IPS-NIHi7 (cell line): ENCODE measurements at regions not wholly inside any gene's neighbourhood (a gene's known extent, or its start where the extent isn't known, plus 50 kb on each side); places are given as distances from the start of the nearest gene placed in this dataset.

ENCODE experiments used
- DNase-seq: peaks from one replicate; pipeline ENCODE4 v3.0.0; 2012; ENCODE audit warnings: mixed read lengths; ENCODE audit errors: extremely low spot score

DNA sequence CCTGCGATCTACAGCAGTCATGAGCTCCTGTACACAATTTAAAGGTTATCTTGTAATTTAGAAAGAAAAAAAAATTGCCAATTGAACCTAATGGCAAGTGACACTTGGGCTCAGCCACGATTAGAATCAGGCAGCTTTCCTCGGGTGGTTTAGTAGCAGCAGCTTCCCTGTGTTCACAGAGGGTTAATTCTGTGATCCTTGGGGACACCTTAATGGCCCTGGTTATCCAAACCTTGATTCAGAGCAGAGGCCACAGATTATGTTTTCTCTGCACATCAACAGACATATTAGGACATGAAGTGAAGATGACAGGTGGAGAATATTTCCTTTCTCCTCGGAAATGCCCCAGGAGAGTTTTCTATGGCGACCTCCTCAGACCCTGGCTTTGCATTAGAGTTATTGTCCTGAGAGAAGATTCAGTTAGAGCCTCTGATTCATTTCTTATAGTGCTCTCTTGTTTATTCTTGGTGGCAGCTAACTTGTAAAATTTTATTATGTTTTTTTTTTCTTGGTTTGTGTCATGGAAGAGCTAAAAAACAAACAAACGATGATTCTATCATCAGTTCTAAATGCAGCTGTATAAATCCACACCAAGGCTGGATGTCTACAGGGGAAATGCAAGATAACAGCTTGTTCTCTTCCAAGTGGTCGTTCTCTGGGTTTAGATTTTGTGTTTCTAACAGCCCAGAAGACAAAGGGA lies 351.2 kb upstream of the DYNLRB2 start:
- DNase-seq, result no peak

DNA sequence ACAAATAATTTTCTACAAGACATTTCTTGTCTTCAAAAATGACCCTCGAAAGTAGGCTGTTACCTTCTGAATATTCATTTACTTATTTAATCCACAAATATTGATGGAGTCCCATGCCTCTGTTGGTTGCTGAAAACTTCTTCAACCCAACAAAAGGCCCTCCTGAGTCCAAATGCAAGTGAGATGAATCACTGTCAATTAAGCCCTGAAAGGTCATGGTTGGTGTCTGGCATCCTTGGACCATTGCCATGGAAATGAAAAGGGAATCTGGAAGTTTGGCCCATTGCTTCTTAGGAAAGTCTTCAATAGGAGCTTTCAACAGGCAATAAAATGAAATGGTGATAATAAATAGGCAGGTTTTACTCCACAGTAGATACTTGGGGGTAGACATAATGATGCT lies 364.7 kb upstream of the DYNLRB2 start:
- DNase-seq, result no peak

DNA sequence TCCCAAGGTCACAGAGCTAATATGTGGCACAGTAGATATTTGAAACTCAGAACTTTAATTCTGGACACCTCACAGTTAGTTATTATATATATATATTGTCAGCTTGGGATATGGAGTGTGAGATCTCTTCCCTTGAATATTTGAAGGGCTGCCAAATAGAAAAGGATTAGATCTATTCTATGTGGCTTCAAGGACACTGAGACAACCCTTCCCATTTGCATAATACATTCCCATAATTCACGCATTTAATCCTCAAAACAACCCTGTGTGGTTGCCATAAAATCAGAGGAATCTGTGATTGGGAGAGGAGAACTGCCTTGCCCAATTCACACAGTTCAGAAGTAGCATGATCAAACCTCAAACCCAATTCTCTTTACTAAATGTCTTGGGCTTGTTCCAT lies 365.8 kb upstream of the DYNLRB2 start:
- DNase-seq, result no peak

DNA sequence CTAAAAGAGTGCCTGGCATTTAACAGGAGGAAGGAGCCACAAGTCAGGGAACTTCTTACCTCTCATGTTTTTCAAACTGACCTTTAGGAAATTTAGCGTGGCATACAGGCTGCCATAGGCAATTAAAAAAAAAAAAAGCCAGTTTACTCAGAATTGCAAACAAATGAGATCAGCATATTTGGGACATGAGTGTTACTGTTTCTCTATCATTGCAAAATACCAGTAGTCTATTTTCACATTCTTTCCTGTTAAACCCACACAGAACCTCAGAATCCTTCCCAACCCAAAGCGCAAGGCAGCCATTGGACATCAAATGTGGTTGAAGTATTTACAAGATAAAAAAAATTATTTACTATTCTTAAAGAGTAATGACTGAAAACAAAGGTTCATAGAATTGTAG lies 366.4 kb upstream of the DYNLRB2 start:
- no peak for DNase-seq

DNA sequence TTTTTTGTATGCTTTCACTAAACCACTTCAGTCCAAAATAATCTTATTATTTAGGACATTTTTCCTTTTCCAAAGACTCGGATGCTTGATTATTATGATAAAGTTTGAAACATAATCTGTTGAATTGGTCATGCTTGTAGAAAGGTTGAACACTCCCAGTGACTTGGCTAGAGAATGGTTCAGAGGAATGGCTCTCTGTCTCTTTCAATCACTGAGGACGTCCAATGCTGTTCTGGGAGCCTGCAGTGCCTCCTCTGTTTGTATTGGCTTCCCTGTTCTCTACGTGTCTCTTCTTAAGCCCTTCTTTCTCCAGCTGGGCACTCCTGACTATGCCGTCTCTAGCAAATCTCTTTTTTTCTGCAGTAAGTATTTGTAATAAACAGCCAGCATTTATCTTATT lies 369.0 kb upstream of the DYNLRB2 start:
- no peak for DNase-seq

DNA sequence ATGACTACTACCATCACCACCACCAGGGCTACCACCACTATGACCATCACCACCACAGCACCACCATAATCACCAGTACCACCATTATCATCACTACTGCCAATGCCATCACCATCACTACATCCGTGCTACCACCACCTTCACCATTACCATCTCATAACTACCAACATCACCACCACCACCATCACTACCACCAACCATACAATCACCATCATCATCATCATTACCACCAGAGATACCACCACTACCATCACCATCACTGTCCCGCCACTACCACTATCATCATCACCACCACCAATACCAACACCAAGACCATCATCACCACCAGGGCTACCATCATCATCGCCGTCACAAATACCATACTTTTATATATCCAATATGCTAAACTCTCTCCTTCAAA lies 369.6 kb upstream of the DYNLRB2 start:
- no peak for DNase-seq

DNA sequence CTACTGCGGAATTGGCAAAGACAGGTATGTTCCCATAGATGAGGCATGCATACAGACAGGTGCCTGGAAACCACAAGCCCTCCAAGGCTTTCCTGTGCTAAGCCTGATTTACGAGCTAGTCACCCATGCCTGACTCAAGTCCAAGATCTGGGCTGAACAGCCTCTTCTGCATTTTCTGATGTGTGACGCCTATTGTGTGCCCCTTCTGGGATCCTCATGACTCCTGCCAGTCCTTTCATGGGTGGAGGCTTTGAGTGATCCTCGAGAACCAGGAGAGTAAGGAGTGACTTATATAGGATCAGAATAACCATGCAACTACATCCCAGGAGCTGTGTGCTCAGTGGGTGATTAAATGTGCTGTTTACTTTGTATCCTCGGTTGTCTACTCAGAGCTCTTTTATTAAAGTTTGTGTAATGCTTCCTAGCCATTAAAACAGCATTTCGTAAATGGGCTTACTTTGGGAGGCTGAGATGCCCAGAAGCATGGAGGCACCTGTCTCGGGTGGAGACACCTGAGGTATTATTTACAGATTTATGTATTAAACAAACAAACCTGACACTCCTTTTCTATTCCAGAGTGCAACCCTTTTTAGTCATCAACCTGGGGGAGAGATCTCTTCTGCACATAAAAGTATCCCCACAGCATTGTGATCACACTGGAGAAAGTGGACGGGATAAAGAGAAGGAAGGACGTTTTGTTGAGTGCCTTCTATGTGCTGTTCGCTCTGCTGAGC lies 373.0 kb upstream of the DYNLRB2 start:
- DNase-seq, result no peak

DNA sequence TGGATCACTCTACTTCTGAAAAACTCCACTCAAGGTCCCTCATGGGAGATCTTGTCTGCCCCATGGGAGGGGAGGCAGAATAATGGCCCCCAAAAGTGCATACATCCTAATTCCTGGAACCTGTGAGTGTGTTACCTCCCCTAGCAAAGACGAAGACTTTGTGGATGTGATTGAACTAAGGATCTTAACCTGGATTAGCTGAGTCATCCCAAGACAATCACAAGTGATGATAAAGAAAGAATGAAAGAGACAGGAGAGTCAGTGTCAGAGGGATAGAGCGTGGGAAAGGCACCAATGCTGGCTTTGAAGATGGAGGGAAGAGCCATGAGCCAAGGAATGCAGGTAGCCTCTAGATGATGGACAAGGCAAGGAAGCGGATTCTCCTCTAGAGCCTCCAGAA lies 374.7 kb upstream of the DYNLRB2 start:
- no peak for DNase-seq

DNA sequence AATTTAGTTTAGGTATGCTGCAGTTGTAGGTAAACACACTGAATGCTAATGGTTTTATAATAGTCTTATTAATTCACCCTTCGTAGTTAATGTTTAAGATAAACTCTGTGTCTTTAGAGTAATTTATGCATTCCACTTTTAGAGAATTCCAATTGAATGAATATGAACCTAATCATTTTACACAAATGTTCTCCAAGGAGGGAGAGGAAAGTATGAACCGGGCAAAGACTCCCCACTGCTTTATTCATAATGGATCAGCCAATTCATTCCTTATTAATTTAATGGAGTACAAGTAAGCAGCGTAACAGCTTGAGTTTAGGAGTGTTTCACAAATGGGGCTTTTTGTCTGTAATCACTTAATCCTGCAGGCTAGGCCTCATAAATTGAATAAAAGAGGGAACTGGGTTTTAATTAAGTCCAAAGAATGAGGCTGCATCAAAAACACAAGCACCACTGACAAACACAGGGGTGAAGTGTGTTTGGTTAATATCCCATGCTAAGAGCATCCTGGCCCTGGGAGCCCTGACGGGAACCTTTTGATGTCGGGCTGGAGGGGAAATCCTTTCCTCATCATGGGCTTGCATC lies 375.7 kb upstream of the DYNLRB2 start:
- DNase-seq, result no peak

DNA sequence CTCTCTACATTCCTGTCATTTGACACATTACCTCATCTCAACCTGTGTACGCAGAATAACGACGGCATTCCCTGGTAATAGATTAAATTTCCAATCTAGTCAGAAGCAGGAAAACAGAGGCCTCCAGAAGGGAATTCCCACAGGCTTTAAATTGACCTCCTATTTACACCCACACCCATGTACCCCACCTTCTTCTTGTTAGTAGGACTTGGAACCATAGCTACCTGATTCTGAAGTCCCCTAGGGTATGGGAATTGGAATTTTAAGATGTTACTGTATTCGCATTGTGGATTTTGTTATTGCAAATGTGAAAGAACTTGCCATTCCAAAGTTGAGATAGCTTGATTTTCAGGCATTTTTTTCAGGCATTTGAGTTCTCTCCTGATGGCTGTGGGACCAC lies 377.5 kb upstream of the DYNLRB2 start:
- DNase-seq, result no peak

DNA sequence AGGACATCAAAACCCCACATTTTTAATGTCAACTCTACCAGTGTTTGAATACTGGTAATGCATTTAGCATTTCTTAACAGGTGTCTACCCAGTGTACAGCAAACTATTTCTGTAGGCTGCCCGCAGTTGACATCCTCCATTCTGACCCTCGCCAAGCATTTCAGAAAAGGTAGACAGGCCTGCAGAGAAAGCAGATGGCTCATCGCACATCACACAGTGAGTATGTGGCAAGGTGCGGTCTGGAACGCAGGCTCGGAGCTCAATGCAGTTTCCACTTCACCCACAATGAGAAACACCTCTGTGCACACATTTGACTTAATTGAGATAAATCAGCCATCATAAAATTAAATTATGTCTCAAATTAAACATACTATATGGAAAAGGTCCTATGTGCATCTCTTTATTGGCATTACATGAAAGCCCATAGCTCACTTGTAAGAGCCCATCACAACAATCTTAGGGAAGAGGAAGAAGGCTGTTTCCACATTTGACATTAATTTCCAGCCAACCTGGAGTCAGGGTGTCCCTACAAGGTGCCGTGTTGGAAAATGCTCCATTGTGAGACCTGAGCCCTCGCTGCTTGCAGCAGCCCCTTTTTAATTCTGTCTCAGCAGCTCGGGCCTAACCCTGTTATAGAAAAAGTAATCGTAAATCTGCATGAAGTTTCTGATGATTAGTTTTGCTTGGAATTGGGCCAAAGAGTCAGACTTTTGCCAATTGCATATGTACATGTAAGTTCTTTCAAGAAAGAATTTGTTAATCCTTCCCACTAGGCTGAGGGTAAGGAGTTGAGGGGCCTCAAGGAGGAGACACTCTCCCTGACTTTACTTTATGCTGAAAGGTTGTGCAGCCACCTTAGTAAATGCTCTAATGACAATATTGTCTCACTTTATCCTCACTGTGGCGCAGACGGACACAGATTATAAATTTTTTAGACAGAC lies 378.7 kb upstream of the DYNLRB2 start:
- DNase-seq, result no peak

DNA sequence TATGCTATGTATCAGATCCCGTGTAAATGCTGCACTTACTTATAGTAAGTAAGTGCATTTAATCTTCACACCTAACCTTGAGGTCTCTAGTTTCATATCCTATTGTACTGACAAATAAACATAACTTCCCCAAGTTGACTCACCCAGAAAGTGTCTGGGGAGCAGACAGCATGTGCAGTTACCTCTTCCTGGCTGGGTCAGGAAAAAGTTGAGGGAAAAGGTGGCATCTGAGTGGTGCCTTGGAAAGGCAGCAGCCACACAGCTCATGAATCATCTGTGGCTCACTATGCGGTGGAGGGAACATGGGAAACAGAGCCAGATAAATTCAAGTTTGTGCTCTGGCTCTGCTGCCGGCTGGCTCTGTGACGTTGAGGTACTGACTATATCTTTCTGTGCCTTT lies 382.0 kb upstream of the DYNLRB2 start:
- no peak for DNase-seq

DNA sequence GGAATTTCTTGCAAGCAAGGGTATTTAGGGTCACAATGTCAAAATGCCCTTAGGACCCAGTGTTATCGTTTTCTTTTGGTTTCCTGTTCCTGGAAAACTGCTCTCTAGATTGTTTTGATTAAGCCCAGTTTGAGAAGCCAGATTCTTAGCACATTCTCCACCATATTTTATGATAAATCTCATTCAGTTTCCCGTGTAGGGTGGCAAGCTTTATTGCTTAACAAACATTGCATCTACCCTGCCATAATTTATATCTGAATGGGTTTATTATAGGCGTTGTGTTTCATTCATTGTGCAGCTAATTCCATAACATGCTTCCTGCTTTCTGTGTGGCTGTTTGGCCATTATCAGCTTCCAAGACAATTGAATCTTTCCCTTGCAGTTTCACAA lies 389.1 kb upstream of the DYNLRB2 start:
- DNase-seq, result no peak

DNA sequence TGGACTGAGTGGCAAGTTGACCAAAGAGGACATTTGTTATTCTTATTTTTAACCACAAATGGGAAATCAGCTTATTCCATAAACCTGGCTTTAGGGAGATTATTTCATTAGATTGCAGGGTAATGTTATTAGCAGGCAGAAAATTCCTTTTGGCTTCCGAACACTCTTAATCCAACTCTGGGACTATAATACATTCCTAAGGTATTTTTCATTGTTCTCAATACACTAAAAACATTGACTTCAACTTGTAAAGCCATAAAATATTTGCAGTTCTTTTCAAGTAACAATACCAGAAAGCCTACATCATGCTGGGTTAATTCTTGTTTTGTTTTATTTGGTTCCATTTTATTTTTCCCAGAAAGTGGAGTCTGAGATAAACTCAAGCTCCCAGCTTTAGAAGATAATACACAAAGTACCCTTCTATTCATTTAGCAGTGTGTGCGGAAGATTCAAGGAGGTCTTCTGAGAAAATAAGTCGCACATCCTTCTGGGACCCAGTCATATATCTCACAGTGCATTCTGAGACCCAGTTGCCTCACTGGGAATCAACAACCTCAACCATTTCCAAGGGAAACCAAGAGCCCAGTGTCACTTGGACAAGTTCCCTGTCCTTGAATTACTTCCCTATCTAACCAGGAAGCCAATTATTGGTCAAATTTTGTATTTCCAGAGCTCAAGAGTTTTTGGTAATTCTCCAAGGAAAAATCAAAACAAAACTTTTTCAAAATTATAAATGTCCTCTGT lies 389.6 kb upstream of the DYNLRB2 start:
- no peak for DNase-seq

DNA sequence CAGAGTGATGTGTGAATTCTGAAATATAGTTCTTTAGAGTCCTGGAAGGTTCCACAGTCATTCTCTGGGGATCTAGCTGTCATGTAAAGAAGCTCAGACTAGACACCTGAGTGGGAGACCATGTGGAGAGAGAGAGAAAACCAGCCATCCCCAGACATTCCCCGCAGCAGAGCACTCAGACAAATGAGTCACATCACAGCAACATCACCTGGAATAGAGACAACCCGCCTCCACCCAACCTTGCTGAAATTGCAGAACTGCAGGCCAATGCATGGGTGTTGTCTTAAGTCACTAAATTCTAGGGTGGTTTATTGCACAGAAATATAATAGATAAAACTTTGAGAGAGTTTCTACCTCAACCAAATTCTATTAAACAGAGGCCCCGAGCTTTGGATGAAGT lies 392.0 kb upstream of the DYNLRB2 start:
- DNase-seq, result no peak

DNA sequence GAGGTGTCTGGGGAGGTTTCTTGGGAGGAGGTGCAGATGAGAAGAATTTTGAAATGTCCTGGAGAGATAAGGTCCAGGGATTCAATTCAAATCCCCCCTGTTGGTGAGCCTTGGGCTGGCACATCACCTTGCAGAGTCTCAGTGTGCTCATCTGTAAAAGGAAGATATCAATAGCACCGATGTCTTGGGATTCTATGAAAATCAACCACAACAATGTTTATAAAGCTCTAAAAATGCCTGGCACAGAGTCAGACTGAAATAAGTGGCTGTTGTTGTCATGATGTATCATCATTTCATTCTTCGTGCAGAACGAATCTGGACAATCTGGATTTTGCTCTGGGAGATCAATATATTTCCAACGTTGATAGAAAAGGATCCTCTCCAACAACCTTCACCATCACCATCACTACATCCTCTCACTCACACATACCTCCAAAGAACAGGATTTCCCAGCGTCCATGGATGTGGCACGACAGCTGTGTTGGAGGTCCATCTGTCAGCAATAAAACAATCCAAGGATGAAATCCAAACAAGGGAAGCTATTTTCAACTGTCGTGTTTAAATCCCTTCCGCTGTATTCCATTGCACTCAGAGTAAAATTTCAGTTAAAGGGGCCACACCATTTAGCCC lies 393.7 kb upstream of the DYNLRB2 start:
- no peak for DNase-seq

DNA sequence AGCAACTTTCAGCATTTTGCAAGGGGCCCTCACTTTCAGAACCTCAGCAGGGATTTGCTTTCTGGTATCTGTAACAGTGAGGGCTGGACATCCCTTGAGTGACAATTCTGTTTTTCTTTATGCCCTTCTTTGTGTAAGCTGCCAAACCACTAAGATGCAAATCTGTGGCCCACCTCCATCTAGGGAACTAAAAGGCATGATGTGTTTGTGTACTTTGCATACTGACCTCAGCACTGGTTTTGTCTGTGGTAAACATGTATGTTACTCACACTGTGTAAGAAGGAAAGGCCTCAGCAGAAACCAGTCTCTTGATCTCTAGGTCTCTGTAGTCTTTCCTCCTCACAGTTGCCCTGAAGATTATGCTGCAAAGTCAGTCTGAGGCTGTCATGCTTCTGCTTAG lies 396.6 kb upstream of the DYNLRB2 start:
- no peak for DNase-seq

DNA sequence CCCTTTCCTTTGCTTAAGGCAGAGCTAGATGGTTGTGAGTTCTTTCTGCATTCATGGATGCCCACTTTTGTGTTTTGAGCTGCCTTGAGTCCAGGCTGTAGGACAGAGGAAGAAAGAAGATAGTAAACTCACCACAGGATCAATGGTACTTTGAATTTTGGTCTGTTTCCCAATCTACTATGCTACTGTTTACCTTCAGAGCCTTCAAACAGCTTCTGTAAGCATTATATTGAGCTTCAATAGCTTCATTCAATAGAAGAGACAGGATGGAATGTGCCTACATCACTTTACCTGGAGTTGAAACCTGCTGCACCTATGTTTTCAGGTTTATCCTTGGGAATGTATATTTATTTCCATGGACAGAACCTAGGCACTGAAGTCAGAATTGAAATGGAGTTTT lies 397.9 kb upstream of the DYNLRB2 start:
- DNase-seq, result no peak

DNA sequence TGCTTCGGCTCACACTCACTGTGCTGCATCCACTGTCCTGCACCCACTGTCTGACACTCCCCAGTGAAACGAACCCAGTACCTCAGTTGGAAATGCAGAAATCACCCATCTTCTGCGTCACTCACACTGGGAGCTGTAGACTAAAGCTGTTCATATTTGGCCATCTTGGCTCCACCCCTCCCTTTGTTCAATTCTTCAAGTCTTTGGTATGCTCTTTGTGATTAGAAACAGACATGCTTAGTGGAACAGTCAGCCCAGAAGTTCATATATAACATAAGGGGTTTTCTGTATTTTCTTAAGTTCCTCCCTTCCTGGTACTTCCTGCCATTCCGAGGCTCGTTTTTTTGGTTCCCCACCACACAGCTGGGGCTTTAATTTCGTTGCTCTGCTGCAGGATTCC lies 398.5 kb upstream of the DYNLRB2 start:
- no peak for DNase-seq

DNA sequence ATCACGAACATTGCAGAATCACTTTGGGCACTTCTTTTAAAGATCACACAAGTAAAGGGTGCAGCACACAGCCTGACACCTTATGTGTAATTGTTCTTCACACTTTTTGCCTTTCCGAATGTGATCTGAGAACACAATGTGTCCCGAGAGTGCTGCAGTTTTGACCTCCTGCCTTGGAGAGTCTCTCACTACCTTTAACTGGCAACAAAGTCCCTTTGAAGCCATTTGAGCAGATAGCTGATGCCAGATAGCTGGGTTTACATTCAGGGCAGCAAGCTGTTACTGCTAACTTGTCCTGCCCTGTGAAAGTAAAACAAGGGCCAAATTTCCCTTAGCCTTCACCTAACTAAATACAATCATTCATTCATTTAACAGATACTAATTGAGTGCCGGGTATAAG lies 411.0 kb upstream of the DYNLRB2 start:
- DNase-seq, result no peak

DNA sequence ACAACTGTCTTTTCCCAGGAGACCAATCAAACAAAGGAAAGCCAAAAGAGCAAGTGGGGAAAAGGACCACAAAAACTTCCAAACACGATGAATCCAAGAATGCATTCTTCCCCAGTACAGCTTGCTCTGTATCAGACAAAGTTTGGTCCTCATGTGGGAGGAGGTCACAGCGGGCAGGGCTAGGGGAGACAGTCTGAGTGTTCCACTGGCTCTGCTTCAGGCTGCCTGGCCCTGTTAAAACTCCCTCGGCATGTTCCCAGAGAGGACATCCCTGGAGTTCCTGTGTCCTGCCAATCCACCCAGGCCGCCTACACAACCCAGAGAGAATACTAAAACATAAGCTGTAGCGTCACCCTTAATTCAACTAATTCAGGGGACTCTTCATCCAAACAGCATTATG lies 415.1 kb upstream of the DYNLRB2 start:
- no peak for DNase-seq
